Epithelial cell of proximal tubule (primary cell): ENCODE measurements at regions not wholly inside any gene's neighbourhood (a gene's known extent, or its start where the extent isn't known, plus 50 kb on each side); places are given as distances from the start of the nearest gene placed in this dataset.

Experiments used
- DNase-seq: peaks from one replicate; pipeline ENCODE4 v3.0.0-alpha.2; 2011; ENCODE audit warnings: low read depth
- H3K4me3 ChIP-seq: 2 replicates; pipeline ENCODE4 v1.5.1; 2011; ENCODE audit warnings: low read depth, mild to moderate bottlenecking, low read length
- TF ChIP-seq, protein P1 (sequence below): conservative IDR thresholded peaks from 2 replicates; pipeline ENCODE4 v1.5.1; 2012; ENCODE audit warnings: low read depth, mild to moderate bottlenecking, low read length

DNA sequence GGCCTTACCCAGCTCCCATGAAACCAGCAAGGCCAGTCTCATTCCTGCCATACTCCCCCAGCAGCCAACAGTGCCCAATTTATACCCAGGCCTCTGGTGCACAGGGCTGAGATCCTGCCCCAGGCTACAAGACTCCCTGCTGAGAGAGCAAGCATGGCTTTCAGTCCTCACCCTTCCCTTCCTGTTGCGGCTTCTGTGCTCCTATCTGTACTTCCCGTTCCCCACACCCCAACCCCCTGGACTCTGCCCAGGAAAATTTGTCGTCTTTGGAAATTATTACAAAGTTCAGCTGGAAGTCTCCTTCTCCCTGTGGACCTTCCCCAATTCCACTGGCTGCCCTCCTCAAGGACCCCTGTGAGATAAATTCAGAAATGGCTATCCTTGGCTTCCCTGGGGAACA, 84.1 kb upstream of the GK2 start:
- no peak for DNase-seq
- no peak overlapping the region for H3K4me3 ChIP-seq
- TF ChIP-seq, protein P1, sequence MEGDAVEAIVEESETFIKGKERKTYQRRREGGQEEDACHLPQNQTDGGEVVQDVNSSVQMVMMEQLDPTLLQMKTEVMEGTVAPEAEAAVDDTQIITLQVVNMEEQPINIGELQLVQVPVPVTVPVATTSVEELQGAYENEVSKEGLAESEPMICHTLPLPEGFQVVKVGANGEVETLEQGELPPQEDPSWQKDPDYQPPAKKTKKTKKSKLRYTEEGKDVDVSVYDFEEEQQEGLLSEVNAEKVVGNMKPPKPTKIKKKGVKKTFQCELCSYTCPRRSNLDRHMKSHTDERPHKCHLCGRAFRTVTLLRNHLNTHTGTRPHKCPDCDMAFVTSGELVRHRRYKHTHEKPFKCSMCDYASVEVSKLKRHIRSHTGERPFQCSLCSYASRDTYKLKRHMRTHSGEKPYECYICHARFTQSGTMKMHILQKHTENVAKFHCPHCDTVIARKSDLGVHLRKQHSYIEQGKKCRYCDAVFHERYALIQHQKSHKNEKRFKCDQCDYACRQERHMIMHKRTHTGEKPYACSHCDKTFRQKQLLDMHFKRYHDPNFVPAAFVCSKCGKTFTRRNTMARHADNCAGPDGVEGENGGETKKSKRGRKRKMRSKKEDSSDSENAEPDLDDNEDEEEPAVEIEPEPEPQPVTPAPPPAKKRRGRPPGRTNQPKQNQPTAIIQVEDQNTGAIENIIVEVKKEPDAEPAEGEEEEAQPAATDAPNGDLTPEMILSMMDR, result no peak

DNA sequence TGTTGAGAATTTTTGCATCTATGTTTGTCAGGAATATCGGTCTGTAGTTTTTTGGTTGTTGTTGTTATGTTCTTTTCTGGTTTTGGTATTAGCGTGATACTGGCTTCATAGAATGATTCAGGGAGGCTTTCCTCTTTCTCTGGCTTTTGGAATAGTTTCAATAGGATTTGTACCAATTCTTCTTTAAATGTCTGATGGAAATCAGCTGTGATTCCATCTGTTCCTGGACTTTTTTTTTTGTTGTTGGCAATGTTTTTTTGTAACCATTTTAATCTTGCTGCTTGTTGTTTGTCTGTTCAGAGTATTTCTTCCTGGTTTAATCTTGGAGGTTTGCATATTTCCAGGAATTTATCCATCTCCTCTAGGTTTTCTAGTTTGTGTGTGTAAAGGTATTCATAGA, 81.5 kb upstream of the GK2 start:
- no peak overlapping the region for H3K4me3 ChIP-seq
- DNase-seq, result no peak
- TF ChIP-seq, protein P1, result no peak

DNA sequence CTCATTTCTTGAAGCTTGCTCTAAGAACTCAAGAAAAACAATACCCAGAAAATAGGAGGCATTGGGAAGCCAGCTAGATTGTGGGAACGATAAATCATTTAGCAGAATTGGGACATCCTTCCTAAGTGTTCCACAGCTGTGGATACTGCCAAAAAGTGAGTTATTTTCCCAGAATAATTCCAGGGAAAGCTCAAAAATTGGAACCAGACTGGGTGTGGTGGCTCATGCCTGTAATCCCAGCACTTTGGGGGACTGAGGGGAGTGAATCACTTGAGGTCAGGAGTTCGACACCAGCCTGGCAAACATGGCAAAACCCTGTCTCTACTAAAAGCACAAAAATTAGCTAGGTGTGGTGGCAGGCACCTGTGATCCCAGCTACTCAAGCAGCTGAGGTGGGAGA, 68.2 kb upstream of the GK2 start:
- no peak for DNase-seq
- TF ChIP-seq, protein P1, result no peak
- H3K4me3 ChIP-seq, result no peak overlapping the region

DNA sequence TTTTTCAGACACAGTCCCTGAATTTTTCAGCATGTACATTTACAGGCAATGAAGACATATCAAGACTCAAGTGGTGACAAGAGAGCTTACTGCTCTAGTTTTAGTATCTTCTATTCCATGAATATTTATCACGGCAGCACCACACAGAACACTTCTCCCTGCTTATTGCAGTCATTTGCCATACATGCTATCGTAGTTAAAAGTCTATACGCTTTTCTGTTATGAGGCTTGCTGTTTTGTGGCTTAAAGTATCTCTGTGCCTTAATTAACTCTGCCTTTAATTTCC, 65.4 kb upstream of the GK2 start:
- no peak overlapping the region for H3K4me3 ChIP-seq
- TF ChIP-seq, protein P1, result no peak
- DNase-seq, result no peak

DNA sequence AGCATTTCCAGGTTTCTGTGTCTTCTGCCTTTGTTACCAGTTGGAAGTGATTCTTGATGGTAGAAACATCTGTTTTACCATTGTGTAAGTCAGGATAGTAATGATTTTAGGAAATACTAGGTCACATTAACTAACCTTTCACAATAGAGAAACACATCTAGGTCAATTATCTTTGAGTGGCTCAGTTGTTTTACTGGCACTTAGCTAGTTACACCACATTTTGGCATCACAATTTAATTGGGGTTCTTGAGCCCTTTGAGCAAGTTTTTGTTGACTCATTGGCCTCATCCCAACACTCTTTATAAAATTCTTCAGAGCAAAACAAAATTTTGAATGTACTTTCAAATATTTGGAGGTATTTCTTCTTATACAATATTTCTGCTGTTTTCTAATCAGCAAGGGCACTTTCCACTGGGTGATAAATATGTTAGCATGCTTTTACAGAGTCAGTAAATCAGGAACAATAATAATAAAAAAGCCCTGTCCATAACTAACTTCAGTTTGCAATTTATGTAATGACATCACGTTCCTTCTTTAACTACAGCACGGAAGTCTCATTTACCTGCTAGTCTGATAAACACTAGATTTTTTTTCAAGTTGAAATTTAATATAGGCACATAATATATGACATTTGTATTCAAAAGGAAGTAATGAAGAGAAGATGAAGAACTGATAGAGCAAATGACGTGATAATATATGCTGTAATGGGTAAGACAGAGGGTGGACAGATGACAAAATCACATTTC, 64.8 kb upstream of the GK2 start:
- no peak for DNase-seq
- no peak overlapping the region for H3K4me3 ChIP-seq
- TF ChIP-seq, protein P1, result no peak

DNA sequence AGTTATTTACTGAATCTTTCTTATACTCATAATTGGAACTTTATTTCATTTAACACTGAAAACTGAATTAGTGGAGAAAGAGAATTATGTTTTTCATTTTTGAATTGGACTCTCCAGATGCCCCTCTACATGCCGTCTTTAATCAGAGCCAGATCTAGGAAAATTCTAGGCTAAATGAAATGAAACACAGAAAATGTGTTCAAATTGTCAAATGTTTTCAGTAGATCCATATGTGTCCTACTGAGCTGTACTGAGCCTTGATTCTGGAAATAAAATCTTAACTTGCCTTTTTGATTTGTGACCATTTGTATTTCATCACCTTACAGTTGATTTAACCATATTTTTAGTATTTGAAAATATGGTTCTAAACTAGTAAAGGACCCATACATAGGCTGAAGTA, 64.0 kb upstream of the GK2 start:
- TF ChIP-seq, protein P1, result no peak
- no peak overlapping the region for H3K4me3 ChIP-seq
- DNase-seq, result no peak

DNA sequence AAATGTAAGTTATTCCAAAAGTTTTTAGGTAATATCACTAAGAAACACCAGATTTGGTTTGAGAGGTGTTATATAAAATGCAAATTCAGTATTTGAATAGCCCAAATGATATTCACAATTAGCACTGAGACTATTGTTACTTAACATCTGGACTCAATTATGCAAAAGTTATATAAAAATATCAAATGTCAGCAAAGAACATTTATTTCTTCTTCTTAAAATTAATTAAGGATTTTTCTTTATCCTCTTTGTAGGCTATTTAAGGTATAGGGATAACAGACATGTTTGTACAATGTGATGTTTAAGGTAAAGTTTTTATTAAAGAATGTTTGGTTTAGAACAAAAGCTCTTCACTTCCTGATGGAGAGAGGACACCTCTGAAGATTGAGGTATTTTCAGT, 63.3 kb upstream of the GK2 start:
- DNase-seq, result no peak
- TF ChIP-seq, protein P1, result no peak
- no peak overlapping the region for H3K4me3 ChIP-seq
